Heart left ventricle (tissue), 16 donors: ENCODE measurements at regions not wholly inside any gene's neighbourhood (a gene's known extent, or its start where the extent isn't known, plus 50 kb on each side); places are given as distances from the start of the nearest gene placed in this dataset.

Experiments used
- ATAC-seq, 4 donors: fragments of 200-7000 bp; cut with Tn5 transposase; one replicate each; pipeline ENCODE4 v1.9.1; 2020 to 2022; ENCODE audit warnings: moderate library complexity in 4 of 4, mild to moderate bottlenecking in 3 of 4, moderate number of reproducible peaks in 1 of 4
- DNase-seq, 5 donors: peaks; one replicate each; pipeline ENCODE4 v3.0.0-alpha.2; 2020
- H3K27ac ChIP-seq, 12 donors: fragments of 200-600 bp; sonication (generic) in 4 of 12; one replicate each; pipeline versions ENCODE4 v1.5.0 to v1.8.0; 2016 to 2022; ENCODE audit warnings: mild to moderate bottlenecking in 2 of 12
- H3K27me3 ChIP-seq, 9 donors: fragments of 200-600 bp; sonication (generic) in 2 of 9; one replicate each; pipeline versions ENCODE4 v1.5.1 to v1.8.0; 2016 to 2022; ENCODE audit warnings: mild to moderate bottlenecking in 3 of 9
- H3K36me3 ChIP-seq, 9 donors: fragments of 200-600 bp; sonication (generic) in 2 of 9; one replicate each; pipeline versions ENCODE4 v1.5.0 to v1.8.0; 2018 to 2022; ENCODE audit warnings: mild to moderate bottlenecking in 2 of 9
- H3K4me1 ChIP-seq, 12 donors: fragments of 200-600 bp; sonication (generic) in 4 of 12; one replicate each; pipeline versions ENCODE4 v1.5.0 to v1.8.0; 2016 to 2022; ENCODE audit warnings: mild to moderate bottlenecking in 3 of 12
- H3K4me3 ChIP-seq, 12 donors: fragments of 200-600 bp; sonication (generic) in 4 of 12; one replicate each; pipeline versions ENCODE4 v1.5.0 to v1.8.0; 2017 to 2022; ENCODE audit warnings: mild to moderate bottlenecking in 9 of 12, moderate library complexity in 4 of 12
- H3K9me3 ChIP-seq, 12 donors: fragments of 200-600 bp; sonication (generic) in 4 of 12; one replicate each; pipeline versions ENCODE4 v1.5.0 to v1.8.0; 2016 to 2022; ENCODE audit warnings: mild to moderate bottlenecking in 1 of 12
- CTCF ChIP-seq, 12 donors: fragments of 200-600 bp; sonication (generic) in 4 of 12; IDR thresholded peaks; one replicate each; pipeline versions ENCODE4 v1.5.0 to v1.8.0; 2018 to 2022; ENCODE audit warnings: antibody characterized with exemption in 12 of 12, mild to moderate bottlenecking in 5 of 12
- POLR2A ChIP-seq, 2 donors: fragments of 450-650 bp; IDR thresholded peaks; one replicate each; pipeline ENCODE4 v1.6.1; 2017; ENCODE audit warnings: antibody characterized with exemption in 2 of 2, mild to moderate bottlenecking in 2 of 2, moderate library complexity in 2 of 2
- WGBS, 4 donors: extraction: QIAGEN DNeasy Blood & Tissue Kit in 2 of 4; methylation state at CpG; one replicate each; pipeline versions ENCODE4 v1.1.5 to v1.1.7; 2013 to 2018; 5-methylcytosine and 5-hydroxymethylcytosine counted together
- intact Hi-C, 10 donors: fragments of 100-400 bp; cut with DNase I; formaldehyde crosslinking; loops; one replicate each; pipeline versions ENCODE4 v1.11.1 to v1.14.2; 2022
- donor health status: ischemic (EF 13 %, LVEDD 7.1; RV severe dilation, severe dysfunction).
- donor health status: healthy with polysubstance abuse.
- donor health status: DM: no; HTN: yes; CAD: no.
- donor health status: DM: no; HTN: no; CAD: no.
- donor health status: ischemic (EF 25% LVEDD 6.9; RV normal size, moderate dysfunction).
- donor health status: ischemic (EF 25% LVEDD 5.7; RV mildly dilated, moderate dysfunction).
- donor health status: healthy.
- donor health status: DM: yes; HTN: yes; CAD: no.
- donor health status: ischemic (EF 35%, LVEDD 5.7; RV mildly dilated, moderate dysfunction).
- donor health status: nonischemic (EF 11% LVEDD 7.7; RV severe dilation, severe dysfunction).
- donor health status: DM: yes; HTN: yes; CAD: no.
- donor health status: PGD.
- donor health status: ischemic (EF 29% LVEDD 5.4; RV normal size, mild dysfunction).
- donor health status: nonischemic (EF 23%, LVEDD 6.1; RV moderate dilation, normal function).

GRCh38 chr2:52676056-52676455 is 1091.5 kb upstream of the CHAC2 start:
- intact Hi-C loops = no loop called here
- 81 to 97% (median 91%) methylated on average over 2 of the region's 2 CpGs for WGBS, 4 donors
- ATAC-seq (no peak), DNase-seq (no peak)
- no peaks in the 10 kb centered on the region for H3K36me3 ChIP-seq
- peaks cover 0 to 9% (median under 1%) of the 10 kb centered on the region in 12 donors for H3K9me3 ChIP-seq
- TF ChIP-seq CTCF (IDR thresholded peaks at IDR 0.05) (no peak), POLR2A (IDR thresholded peaks at IDR 0.05) (no peak)
- H3K4me3 ChIP-seq = no peak overlapping the region
- no peaks in the 10 kb centered on the region for H3K4me1 ChIP-seq
- no peaks in the 10 kb centered on the region for H3K27me3 ChIP-seq
- no peak overlapping the region for H3K27ac ChIP-seq

GRCh38 chr2:52668724-52669123 is 1098.9 kb upstream of the CHAC2 start:
- WGBS, 4 donors = 61 to 82% (median 75%) methylated on average over 1 of the region's 1 CpG
- no peaks in the 10 kb centered on the region for H3K36me3 ChIP-seq
- H3K4me3 ChIP-seq = no peak overlapping the region
- intact Hi-C loops = no loop called here
- DNase-seq (no peak), ATAC-seq (no peak)
- TF ChIP-seq CTCF (IDR thresholded peaks at IDR 0.05) = no peak
- no peak for TF ChIP-seq POLR2A (IDR thresholded peaks at IDR 0.05)
- H3K27me3 ChIP-seq = no peaks in the 10 kb centered on the region
- peaks cover 0 to 9% (median 0%) of the 10 kb centered on the region in 12 donors for H3K9me3 ChIP-seq
- H3K27ac ChIP-seq = no peak overlapping the region
- no peaks in the 10 kb centered on the region for H3K4me1 ChIP-seq

GRCh38 chr2:52659546-52659945 is 1108.1 kb upstream of the CHAC2 start:
- Histone ChIP-seq H3K4me3 (no peak overlapping the region), H3K36me3 (no peaks in the 10 kb centered on the region), H3K27me3 (no peaks in the 10 kb centered on the region), H3K27ac (no peak overlapping the region), H3K4me1 (no peaks in the 10 kb centered on the region), H3K9me3 (peaks cover 0 to 8% (median 0%) of the 10 kb centered on the region in 12 donors)
- 81 to 89% (median 86%) methylated on average over 3 of the region's 3 CpGs for WGBS, 4 donors
- ATAC-seq (no peak), DNase-seq (no peak)
- TF ChIP-seq CTCF (IDR thresholded peaks at IDR 0.05) = no peak
- no peak for TF ChIP-seq POLR2A (IDR thresholded peaks at IDR 0.05)
- intact Hi-C loops = no loop called here

- Histone ChIP-seq H3K27ac (no peak overlapping the region), H3K36me3 (no peaks in the 10 kb centered on the region), H3K9me3 (no peaks in the 10 kb centered on the region), H3K4me3 (no peak overlapping the region), H3K4me1 (no peaks in the 10 kb centered on the region), H3K27me3 (no peaks in the 10 kb centered on the region)
- DNase-seq (no peak), ATAC-seq (no peak)
- TF ChIP-seq CTCF (IDR thresholded peaks at IDR 0.05) (no peak), POLR2A (IDR thresholded peaks at IDR 0.05) (no peak)
- WGBS, 4 donors = 0 to 47% (median 18%) methylated on average over 1 of the region's 1 CpG
- intact Hi-C loops = no loop called here
These were observed 1109.0 kb upstream of the CHAC2 start for GRCh38 chr2:52658598-52658997.
